Stomach (tissue), 4 donors: ENCODE measurements at regions not wholly inside any gene's neighbourhood (a gene's known extent, or its start where the extent isn't known, plus 50 kb on each side); places are given as distances from the start of the nearest gene placed in this dataset.

Source experiments
- EP300 ChIP-seq: sonication (generic); formaldehyde crosslinking; IDR thresholded peaks from one replicate; pipeline ENCODE4 v1.6.1; 2017; ENCODE audit warnings: antibody characterized with exemption
- POLR2A ChIP-seq, 4 donors: fragments of 450-650 bp; IDR thresholded peaks; one replicate each; pipeline ENCODE4 v1.6.1; 2016; ENCODE audit warnings: antibody characterized with exemption in 4 of 4, control low read depth in 2 of 4, mild to moderate bottlenecking in 1 of 4, moderate library complexity in 1 of 4
- POLR2AphosphoS5 ChIP-seq, 3 donors: sonication (generic); formaldehyde crosslinking; IDR thresholded peaks; one replicate each; pipeline ENCODE4 v1.6.1; 2016; ENCODE audit warnings: antibody characterized with exemption in 3 of 3
- TF ChIP-seq, protein P1 (sequence below), 7 experiments: fragments of 450-650 bp in 4 of 7; fragments of 200-600 bp in 3 of 7; sonication (generic) in 3 of 7; IDR thresholded peaks; one replicate each; pipeline ENCODE4 v1.5.1; 2016 to 2019; ENCODE audit warnings: antibody characterized with exemption in 7 of 7, control low read depth in 2 of 7, mild to moderate bottlenecking in 1 of 7

DNA sequence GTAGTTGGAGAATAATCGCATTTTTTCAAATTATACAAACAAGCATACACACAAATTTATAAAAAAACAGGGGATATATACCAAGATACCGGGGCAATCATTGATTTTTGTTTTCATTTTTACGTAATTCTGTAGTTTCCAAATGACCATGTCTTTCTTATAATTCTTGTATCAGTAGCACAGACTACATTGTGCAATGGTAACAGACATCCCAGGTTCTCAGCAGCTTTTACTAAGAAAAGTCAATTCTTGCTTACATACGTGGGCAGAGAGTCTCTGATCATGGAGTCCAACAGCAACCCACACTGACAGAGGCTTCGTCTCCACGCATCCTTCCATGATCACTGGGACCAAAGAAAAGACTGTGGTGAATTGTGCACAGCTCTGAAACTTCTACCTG lies 441.3 kb downstream of the TBL1XR1 start:
- TF ChIP-seq, protein P1, sequence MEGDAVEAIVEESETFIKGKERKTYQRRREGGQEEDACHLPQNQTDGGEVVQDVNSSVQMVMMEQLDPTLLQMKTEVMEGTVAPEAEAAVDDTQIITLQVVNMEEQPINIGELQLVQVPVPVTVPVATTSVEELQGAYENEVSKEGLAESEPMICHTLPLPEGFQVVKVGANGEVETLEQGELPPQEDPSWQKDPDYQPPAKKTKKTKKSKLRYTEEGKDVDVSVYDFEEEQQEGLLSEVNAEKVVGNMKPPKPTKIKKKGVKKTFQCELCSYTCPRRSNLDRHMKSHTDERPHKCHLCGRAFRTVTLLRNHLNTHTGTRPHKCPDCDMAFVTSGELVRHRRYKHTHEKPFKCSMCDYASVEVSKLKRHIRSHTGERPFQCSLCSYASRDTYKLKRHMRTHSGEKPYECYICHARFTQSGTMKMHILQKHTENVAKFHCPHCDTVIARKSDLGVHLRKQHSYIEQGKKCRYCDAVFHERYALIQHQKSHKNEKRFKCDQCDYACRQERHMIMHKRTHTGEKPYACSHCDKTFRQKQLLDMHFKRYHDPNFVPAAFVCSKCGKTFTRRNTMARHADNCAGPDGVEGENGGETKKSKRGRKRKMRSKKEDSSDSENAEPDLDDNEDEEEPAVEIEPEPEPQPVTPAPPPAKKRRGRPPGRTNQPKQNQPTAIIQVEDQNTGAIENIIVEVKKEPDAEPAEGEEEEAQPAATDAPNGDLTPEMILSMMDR (IDR thresholded peaks at IDR 0.05) = no peak
- no peak for TF ChIP-seq POLR2A (IDR thresholded peaks at IDR 0.05)
- TF ChIP-seq POLR2AphosphoS5 (IDR thresholded peaks at IDR 0.05) = no peak
- no peak for TF ChIP-seq EP300
